GM21786 (cell line): ENCODE measurements at regions not wholly inside any gene's neighbourhood (a gene's known extent, or its start where the extent isn't known, plus 50 kb on each side); places are given as distances from the start of the nearest gene placed in this dataset.

Experiments used
- ATAC-seq: cut with Tn5 transposase; IDR thresholded peaks from one replicate; pipeline ENCODE4 v1.9.1; 2021; ENCODE audit not compliant: unreplicated experiment

DNA sequence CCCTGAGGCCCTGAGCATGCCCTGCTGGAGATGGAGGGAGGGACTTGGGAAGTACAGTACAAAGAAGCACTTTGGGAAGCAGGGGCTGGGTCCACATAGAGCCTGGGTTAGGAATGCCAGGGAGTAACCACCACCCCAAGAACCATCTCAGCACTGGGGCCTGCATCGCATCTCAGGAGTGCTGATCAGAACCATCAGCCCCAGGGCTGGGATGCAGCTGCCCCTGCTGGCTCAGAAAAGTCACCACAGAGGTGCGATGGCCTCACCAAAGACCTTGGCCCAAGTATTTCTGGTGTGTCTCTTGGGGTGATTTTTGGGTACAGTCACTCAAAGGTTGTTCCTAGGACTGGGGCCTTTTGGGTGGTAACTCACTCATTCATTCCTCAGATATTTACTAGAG is 236.8 kb upstream of the MVB12B start:
- no peak for ATAC-seq

- ATAC-seq: no peak
These were observed 232.9 kb upstream of the MVB12B start for GRCh38 chr9:126093771-126094170.

DNA sequence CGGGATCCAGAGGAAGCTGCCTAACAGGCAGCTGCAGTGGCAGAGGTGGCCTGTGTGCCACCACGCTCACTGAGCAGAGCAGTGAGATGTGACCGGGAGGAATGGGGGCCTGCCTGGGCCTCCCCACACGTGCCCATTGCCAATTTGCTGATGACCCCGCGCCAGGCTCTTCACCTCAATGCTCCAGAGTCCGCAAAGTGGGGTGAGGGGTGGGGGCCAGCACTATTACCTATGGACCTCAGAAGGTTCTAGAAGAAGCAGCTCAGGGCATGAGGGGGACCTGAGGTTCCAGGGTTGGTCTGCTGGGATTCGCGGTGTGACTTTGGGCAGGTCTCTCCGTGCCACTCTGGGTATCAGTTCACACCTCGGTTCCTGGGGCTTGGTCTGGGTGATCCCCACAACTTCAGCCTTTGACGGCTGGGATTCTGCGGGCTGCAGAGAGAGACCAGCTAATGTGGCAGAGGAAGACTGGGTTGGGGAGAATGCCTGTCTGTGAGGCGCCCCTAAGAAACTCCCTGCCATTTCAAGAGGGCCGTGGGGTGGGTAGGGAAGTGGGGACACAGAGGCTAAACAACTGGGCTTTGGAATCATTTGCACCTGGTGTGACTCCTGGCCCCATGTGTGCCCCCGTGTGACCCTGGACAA is 231.0 kb upstream of the MVB12B start:
- ATAC-seq: no peak

DNA sequence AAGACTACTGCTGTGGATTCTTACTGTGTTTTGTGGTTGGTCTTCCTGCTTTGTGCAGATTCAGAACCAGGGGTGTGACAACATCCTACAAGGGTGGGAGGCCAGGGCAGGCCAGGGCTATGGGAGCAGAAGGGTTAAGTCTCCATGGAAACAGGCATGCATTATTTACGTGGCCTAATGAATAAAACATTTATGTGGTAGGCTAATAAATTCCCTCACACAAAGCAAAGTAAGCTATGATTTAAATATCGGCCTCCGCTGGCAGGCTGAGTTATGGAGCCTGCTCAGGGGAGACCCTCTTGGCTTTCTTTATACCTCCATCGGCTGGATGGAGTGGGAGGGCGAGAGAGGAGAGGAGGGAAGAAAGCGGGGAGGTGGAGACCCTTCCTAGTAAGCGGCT is 230.3 kb upstream of the MVB12B start:
- ATAC-seq: no peak

DNA sequence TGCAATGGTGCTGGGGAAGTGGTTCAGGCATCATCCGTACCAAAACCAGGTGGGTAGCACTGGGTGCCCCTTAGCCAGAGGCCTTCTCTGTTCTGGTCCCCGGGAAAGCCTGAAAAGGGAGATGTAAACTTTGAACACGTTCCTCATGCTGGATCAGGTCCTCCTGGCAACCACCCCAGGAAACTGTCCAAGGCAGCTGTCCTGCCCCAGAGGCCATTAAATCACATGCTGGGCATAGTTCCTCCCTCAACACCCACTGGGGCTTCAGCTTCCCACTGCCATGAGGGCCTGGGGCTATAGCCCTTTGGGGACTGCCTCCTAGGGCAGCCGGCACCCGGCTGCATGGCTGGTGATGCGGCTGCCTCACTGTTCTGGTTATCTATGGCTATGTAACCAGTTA is 228.9 kb upstream of the MVB12B start:
- no peak for ATAC-seq

GRCh38 chr9:126106404-126106803 is 220.2 kb upstream of the MVB12B start:
- no peak for ATAC-seq

GRCh38 chr9:126107693-126108092 is 218.9 kb upstream of the MVB12B start:
- ATAC-seq: no peak

DNA sequence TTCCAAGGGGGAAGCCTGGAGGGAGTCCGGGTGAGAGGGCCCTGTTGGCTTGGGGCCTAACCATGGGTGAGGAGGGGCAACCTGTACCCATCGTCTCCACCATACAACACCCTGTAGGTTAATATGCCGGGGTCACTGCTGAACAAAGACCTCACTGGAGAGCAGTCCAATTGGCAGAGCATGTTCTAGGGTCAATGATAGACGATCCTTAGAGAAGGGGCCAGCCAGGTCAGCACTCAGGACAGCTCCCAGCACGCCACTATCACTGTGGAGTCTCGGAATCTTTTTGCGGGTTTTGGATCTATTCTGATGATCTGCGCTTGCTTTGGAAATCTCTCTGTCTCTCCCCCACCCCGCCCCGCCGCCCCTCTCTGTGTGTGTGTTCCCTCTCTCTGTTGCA is 218.4 kb upstream of the MVB12B start:
- ATAC-seq: no peak

- no peak for ATAC-seq
These were observed 217.1 kb upstream of the MVB12B start for GRCh38 chr9:126109575-126109974.

GRCh38 chr9:126111556-126111955 is 215.1 kb upstream of the MVB12B start:
- no peak for ATAC-seq

GRCh38 chr9:126112135-126112720 is 214.4 kb upstream of the MVB12B start:
- no peak for ATAC-seq

DNA sequence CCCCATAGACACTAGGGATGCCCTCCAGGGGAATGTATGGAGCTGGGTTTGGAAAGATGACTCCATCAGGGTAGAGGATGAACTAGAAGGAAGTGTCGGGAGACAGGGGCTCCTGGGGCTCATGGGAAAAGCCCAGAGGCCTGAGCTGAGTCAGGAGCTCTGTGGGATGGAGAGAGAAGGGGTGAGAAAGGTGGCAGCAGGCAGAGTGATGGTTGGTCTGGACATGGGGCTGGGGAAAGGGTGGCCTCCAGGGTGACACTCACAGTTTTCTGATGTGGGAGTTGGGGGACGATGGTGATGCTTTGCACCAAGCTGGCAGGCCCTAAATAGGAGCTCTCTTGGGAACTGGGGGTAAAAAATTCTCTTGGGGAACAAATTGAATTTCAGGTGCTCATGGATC is 213.5 kb upstream of the MVB12B start:
- no peak for ATAC-seq

DNA sequence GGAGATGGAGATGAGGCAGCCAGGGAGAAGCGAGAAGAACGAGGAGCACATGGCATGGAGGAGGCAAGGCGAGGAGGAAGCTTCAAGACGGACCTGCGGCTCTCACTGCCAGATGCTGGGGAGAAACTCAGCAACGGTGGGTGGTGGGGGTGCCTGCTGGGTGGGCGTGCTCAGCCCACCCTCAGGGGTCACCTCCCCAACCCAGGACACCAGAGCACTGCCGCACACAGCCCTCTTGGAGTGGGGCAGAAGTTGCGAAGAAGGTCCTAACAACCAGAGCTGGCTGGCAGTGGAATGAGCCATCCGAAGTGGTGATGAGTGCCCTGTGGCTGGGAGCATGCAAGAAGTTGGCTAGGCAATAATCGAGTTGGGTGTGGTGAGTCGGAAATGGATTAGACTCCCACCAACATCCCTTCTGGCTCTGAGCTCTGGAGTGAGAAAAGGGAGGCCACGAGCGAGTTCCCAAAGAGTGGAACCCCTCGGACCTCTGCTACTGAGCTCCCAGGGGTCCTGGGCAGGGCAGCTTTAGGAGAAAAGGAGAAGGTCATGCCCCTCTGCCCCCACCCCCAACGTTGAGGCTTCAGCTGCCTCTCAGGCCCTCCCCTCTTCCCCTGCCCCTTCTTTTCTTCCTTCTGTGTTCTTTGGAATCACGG is 212.7 kb upstream of the MVB12B start:
- no peak for ATAC-seq

GRCh38 chr9:126114409-126114760 is 212.2 kb upstream of the MVB12B start:
- ATAC-seq: no peak

DNA sequence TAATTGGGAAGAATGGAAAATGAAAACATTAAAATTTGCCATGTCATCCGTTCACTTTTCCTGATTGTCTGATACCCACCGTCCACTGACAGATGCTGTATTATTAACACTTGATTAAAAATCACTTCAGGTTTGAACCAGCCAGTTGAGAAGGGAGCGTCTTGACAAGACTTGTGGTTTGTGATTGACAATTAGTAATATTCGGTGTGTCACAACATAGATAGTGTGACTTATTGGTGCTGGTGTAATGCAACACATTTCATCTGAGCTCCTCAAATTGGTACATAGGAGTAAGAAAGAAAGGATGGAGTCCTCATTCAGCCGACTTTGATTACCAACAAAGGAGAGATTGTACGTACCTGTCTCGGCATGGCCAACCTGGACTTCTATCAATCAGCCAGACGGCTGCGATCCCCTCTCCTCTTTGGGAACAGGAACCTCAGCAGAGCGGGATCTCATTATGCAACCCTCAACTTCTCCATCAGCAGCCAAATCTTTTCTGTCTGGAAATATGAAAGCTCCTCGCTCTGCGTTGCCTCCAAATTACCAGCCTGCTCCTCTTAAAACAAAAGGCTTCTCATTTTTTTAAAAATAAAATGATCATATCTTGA is 211.7 kb upstream of the MVB12B start:
- ATAC-seq: no peak

GRCh38 chr9:126116351-126117157 is 210.1 kb upstream of the MVB12B start:
- no peak for ATAC-seq

- no peak for ATAC-seq
These were observed 209.5 kb upstream of the MVB12B start for GRCh38 chr9:126117158-126117425.

DNA sequence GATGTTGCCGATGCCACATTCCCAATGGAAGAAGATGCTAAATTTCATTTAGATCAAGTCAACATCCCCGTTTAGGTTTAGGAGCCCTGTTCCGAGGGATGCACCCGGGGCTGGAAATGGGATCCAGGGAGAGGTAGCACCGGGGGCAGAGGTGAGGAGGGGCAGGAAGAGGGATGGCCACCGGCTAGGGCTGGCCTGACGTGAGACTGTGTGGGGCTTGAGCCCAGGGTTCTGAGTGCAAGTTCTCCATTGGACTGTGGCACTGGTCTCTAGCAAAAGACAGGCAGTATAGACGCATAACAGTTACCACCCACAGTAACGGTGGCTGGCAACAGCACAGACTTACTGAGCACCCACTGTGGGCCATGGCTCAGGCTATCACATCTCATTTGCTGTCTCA is 209.0 kb upstream of the MVB12B start:
- ATAC-seq: no peak

- ATAC-seq: no peak
These were observed 206.9 kb upstream of the MVB12B start for GRCh38 chr9:126119731-126120130.

DNA sequence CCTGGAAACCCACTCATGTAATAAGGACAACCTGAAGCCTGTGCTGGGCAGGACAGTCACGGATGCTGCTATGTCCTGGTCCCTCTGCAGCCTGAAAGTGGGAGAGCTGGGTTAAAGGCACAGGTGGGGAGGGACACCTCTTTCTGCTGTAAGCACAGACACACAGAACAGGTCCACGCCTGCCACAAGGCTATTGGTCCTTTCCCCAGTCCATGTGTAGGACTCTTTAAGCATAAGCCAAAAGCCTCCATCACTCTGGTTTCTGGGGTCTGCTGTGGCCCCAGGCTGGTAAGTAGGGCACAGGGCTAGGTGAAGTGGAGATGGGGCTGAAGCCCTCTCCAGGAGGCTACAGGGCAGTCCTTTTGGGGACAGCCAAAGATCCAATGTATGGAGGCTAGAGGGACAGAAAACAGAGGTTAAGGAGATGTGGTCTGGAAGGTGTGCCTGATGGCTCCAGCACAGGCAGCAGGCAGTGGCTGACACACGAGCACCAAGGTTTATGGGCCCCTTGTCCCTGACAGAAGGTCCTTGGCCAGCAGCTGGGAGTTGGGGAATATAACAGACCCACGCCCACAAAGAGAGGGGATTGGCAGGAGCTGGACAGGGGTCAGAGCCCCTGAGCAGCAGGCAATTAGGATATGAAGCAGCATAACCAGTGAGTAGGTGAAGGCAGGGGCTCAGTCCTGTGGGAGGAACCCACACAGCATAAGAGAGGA is 203.6 kb upstream of the MVB12B start:
- no peak for ATAC-seq

GRCh38 chr9:126123927-126124326 is 202.7 kb upstream of the MVB12B start:
- ATAC-seq: no peak
